Smooth muscle cell (in vitro differentiated cells): ENCODE measurements at regions not wholly inside any gene's neighbourhood (a gene's known extent, or its start where the extent isn't known, plus 50 kb on each side); places are given as distances from the start of the nearest gene placed in this dataset.

Experiments used
- DNase-seq: peaks from one replicate; lab custom pipeline; 2025; ENCODE audit not compliant: unreplicated experiment; lab: John Stamatoyannopoulos, UW
- H2AFZ ChIP-seq: fragments of 200-600 bp; sonication (generic); 2 replicates; pipeline ENCODE4 v1.6.0; 2016; ENCODE audit warnings: antibody characterized with exemption, low read depth, mild to moderate bottlenecking
- H3F3A ChIP-seq: fragments of 200-600 bp; sonication (generic); 2 replicates; pipeline ENCODE4 v1.6.0; 2017; ENCODE audit warnings: antibody characterized with exemption, low read depth
- H3K27ac ChIP-seq: fragments of 200-600 bp; sonication (generic); 2 replicates; pipeline ENCODE4 v1.5.1; 2016; ENCODE audit warnings: low read depth, mild to moderate bottlenecking
- H3K27me3 ChIP-seq: fragments of 200-600 bp; sonication (generic); 2 replicates; pipeline ENCODE4 v1.6.1; 2016; ENCODE audit warnings: low read depth, mild to moderate bottlenecking
- H3K36me3 ChIP-seq: fragments of 200-600 bp; sonication (generic); 2 replicates; pipeline ENCODE4 v1.5.1; 2016; ENCODE audit warnings: low read depth
- H3K4me1 ChIP-seq: fragments of 200-600 bp; sonication (generic); 2 replicates; pipeline ENCODE4 v1.5.1; 2016; ENCODE audit warnings: low read depth
- H3K4me2 ChIP-seq: fragments of 200-600 bp; sonication (generic); 2 replicates; pipeline ENCODE4 v1.6.0; 2016; ENCODE audit warnings: mild to moderate bottlenecking
- H3K4me3 ChIP-seq: fragments of 200-600 bp; sonication (generic); 2 replicates; pipeline ENCODE4 v1.5.1; 2016; ENCODE audit warnings: mild to moderate bottlenecking
- H3K79me2 ChIP-seq: fragments of 200-600 bp; sonication (generic); 2 replicates; pipeline ENCODE4 v1.6.0; 2016; ENCODE audit warnings: low read depth, mild to moderate bottlenecking
- H3K9ac ChIP-seq: fragments of 200-600 bp; sonication (generic); 2 replicates; pipeline ENCODE4 v1.6.0; 2016; ENCODE audit warnings: low read depth
- H3K9me3 ChIP-seq: fragments of 200-600 bp; sonication (generic); replicated peaks from 2 replicates; pipeline ENCODE4 v1.5.1; 2016; ENCODE audit warnings: low read depth
- H4K20me1 ChIP-seq: fragments of 200-600 bp; sonication (generic); 2 replicates; pipeline ENCODE4 v1.6.0; 2016; ENCODE audit warnings: low read depth
- CTCF ChIP-seq: fragments of 200-600 bp; sonication (generic); IDR thresholded peaks from 2 replicates; pipeline ENCODE4 v1.5.1; 2017; ENCODE audit warnings: borderline replicate concordance, mild to moderate bottlenecking, antibody characterized with exemption; ENCODE audit not compliant: insufficient read depth, poor library complexity, severe bottlenecking
- WGBS: methylation state at CpG from one replicate; pipeline ENCODE4 v1.1.7; 2016; ENCODE audit warnings: low lambda C conversion rate; 5-methylcytosine and 5-hydroxymethylcytosine counted together

- no peak for DNase-seq
- WGBS = 94% methylated on average over 5 of the region's 5 CpGs
Measured at GRCh38 chr5:28012538-28012937, 974.2 kb upstream of the CDH9 start.

DNA sequence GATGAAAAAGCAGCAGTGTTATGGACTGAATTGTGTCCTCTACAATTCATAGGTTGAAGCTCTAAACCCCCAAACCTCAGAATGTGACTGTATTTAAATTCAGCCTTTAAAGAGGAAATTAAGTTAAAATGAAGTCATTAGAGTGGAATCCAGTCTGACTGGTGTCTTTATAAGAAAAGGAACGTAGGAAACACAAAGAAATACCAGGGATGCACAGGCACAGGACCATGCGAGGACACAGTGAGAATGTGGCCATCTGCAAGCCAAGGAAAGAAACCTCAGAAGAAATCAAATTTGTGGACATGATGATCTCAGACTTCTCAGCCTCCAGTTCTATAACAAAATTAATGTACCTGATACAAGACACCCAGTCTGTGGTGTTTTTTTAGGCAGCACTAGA, 971.2 kb upstream of the CDH9 start:
- H3K4me3 ChIP-seq = no peak overlapping the region
- no peak for TF ChIP-seq CTCF
- H2AFZ ChIP-seq = no peak overlapping the region
- 54% methylated on average over 2 of the region's 2 CpGs for WGBS
- H3K79me2 ChIP-seq = no peaks in the 10 kb centered on the region
- no peaks in the 10 kb centered on the region for H3K36me3 ChIP-seq
- no peaks in the 10 kb centered on the region for H3K27me3 ChIP-seq
- no peak overlapping the region for H3K4me2 ChIP-seq
- H4K20me1 ChIP-seq = no peaks in the 10 kb centered on the region
- peaks cover 11% of the 10 kb centered on the region for H3K9me3 ChIP-seq
- no peaks in the 10 kb centered on the region for H3F3A ChIP-seq
- H3K4me1 ChIP-seq = no peaks in the 10 kb centered on the region
- no peak for DNase-seq
- no peak overlapping the region for H3K27ac ChIP-seq
- no peak overlapping the region for H3K9ac ChIP-seq

More at GRCh38 chr5:28012538-28012937, 974.2 kb upstream of the CDH9 start:
- H3K9ac ChIP-seq = no peak overlapping the region
- TF ChIP-seq CTCF = no peak
- peaks cover 11% of the 10 kb centered on the region for H3K9me3 ChIP-seq
- no peaks in the 10 kb centered on the region for H4K20me1 ChIP-seq
- no peak overlapping the region for H2AFZ ChIP-seq
- no peaks in the 10 kb centered on the region for H3K4me1 ChIP-seq
- H3K36me3 ChIP-seq = no peaks in the 10 kb centered on the region
- no peaks in the 10 kb centered on the region for H3K27me3 ChIP-seq
- H3F3A ChIP-seq = no peaks in the 10 kb centered on the region
- no peak overlapping the region for H3K4me3 ChIP-seq
- H3K4me2 ChIP-seq = no peak overlapping the region
- H3K27ac ChIP-seq = no peak overlapping the region
- no peaks in the 10 kb centered on the region for H3K79me2 ChIP-seq

GRCh38 chr5:27996665-27997064, 958.3 kb upstream of the CDH9 start:
- Histone ChIP-seq H2AFZ (no peak overlapping the region), H4K20me1 (no peaks in the 10 kb centered on the region), H3K9ac (no peak overlapping the region), H3K4me2 (no peak overlapping the region), H3K4me3 (no peak overlapping the region), H3K79me2 (no peaks in the 10 kb centered on the region), H3K27ac (no peak overlapping the region), H3K27me3 (no peaks in the 10 kb centered on the region), H3K36me3 (no peaks in the 10 kb centered on the region), H3K9me3 (no peaks in the 10 kb centered on the region), H3K4me1 (no peaks in the 10 kb centered on the region), H3F3A (no peaks in the 10 kb centered on the region)
- no peak for DNase-seq
- 59% methylated on average over 1 of the region's 1 CpG for WGBS
- no peak for TF ChIP-seq CTCF

GRCh38 chr5:27995867-27996266, 957.5 kb upstream of the CDH9 start:
- no peak overlapping the region for H3K4me2 ChIP-seq
- no peaks in the 10 kb centered on the region for H3K9me3 ChIP-seq
- H3K27ac ChIP-seq = no peak overlapping the region
- H3F3A ChIP-seq = no peaks in the 10 kb centered on the region
- no peak overlapping the region for H2AFZ ChIP-seq
- H3K4me1 ChIP-seq = no peaks in the 10 kb centered on the region
- WGBS = 84% methylated on average over 5 of the region's 5 CpGs
- H3K4me3 ChIP-seq = no peak overlapping the region
- no peak for DNase-seq
- H3K36me3 ChIP-seq = no peaks in the 10 kb centered on the region
- no peak for TF ChIP-seq CTCF
- H3K9ac ChIP-seq = no peak overlapping the region
- H4K20me1 ChIP-seq = no peaks in the 10 kb centered on the region
- no peaks in the 10 kb centered on the region for H3K27me3 ChIP-seq
- H3K79me2 ChIP-seq = no peaks in the 10 kb centered on the region
